ENCODE measurements at regions not wholly inside any gene's neighbourhood (a gene's known extent, or its start where the extent isn't known, plus 50 kb on each side); places are given as distances from the start of the nearest gene placed in this dataset.
A peak's percentile ranks its signal among the peaks of the same experiment; 100 is the strongest.

DNA sequence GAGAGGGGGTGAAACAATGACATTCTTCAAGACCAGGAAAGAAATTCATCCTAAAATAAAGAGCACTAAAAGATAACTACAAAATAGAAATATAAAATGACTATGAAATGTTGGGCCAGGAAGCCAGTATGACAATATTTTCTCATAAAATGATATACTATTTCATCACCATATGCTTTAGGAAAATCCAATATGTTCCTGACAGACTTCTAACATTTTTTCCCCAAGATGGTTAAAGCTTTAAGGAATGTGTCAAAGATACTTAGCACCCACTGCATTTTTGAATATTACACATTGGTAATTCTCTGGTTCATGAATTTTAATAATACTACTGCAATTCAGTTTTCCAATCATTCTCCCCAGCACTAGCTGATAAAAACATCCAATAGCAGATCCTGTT is 87.7 kb upstream of the PLEKHG7 start:
- DNase-seq: no peak

DNA sequence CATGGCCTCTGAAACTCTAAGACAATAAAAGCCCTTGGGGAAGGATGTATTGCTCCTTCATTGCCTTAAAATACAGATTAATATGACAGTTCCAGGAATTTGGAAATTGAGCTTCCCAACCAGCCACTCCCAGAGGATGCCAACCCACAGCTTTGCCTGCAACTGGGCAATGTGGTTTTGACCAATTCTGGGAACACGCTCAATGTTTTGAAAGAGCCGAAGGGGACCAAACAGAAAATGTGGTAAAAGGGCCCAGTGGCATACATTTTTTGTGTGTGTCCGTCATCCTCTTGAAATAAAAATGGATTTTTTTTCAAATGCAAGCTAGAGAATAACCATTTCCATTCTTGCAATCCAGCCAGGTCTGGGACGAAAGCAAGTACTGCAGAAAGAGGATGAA is 88.3 kb upstream of the PLEKHG7 start:
- no peak for DNase-seq

DNA sequence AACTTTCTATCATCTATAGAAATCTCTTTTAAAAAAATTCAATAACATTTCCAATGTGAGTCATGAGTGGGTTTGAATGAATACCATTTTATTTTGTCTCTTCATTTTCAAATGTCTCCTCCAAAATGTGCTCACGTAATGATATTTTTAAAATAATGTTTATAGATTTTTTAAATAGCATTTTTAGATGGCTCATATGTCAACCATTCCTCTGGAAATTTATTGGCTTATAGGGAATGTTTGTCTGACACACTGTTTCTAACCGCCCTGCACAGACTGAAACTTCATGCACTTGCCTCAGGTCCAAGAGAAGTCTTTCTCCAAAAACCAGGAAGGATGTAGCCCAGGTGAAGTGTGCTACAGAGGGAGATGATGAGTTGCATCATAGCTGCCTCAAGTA is 88.8 kb upstream of the PLEKHG7 start:
- DNase-seq: no peak

DNA sequence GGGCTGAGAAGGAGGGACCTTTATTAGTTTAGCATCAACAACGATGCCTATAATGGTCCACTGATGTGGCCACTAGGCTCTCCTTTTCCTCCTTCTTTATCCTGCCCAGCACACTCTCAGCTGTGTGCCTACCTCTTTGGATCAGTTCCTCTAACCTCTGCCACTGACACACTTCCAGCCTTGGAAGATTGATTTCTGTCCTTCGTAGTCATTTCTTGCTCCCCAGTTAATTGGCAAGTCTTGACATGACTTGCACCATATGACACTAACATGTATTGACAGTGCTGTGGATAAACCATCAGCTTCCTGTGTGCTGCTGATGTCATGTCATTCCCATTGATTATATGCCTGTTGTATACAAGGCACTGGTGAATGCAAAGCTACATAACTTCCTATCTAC is 90.2 kb upstream of the PLEKHG7 start:
- no peak for DNase-seq

DNA sequence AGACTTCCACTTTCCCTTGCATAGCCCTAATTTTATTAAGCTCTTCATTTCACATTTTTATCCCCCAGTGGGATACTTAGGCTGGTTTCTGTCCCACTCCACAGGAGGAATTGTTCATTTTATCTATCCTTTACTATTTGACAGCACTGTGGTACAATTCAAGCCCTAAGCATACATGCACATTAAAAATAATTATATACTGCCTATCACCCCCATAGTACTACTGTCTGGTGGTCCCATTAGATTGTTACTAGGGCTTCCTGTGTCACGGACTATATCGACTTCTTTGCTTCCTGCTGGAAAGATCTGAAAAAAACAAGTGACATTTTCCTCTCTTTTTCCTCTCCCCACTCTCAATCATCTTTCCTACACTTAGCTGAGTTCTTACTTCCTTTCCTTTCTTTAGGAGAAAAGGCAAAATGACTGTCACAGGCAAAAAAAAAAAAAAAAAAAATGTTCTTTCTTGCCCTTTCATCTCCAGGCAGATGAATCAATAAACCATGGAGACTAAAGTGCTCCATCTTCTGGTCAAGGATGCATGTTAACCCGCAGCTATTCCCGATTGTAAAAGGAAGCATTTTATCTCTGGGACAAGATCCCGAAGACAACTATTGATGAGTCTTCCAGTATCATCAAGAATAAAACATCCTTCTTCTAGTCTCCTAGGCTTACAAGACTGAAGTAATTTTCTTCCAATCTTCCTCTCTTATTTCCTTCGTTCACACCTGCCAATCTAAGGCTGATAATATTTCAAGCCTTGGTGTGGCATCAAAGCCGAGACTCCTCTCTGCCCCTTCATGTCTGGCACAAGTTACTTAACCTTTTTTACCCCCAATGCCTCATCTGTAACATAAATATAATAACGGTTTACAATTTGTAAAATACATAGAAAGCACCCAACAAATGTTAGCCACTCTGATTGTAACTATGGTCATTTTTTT is 94.4 kb upstream of the PLEKHG7 start:
- peak in 1 of 58 donors; percentile 5 for DNase-seq

DNA sequence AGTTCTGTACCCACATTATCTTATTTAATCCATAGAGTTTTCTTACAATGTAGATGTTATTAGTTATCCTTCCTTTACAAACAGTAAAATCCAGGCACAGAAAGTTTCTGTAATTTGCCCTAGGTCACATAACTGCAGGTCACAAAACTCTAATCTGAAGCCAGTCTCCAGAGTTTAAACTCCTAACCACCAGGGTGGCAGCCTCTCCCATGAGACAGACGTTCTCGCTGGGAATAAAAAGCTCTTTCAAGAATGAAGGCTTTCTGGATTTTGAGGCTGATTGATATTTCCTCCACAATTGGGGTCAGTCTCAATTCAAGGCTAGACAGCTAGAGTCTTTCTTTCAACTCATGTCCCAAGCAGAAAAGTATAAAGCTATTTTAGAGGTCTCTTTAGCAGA is 95.8 kb upstream of the PLEKHG7 start:
- DNase-seq: no peak

DNA sequence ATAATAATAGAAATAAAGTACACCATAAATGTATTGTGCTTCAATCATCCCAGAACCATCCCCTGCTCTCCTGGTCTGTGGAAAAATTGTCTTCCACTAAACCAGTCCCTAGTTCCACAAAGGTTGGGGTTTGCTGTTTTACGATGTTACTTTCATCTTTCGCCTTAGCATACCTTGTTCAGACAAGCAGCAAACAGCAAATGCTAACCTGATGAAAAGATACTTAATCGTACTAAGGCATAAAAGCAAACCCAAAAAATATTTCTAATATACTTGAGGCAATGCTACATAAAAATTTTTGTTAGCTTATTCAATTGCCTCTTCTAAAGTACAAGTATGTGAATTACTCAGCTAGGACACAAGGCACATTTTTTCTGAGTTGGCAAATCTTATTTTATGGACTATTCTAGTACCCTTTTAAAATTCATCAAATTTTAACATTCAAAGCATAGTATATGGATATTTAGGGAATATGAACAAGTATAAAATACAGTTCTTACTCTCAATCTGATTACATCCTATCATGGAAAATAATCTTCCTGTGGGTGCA is 97.1 kb upstream of the PLEKHG7 start:
- no peak for DNase-seq

DNA sequence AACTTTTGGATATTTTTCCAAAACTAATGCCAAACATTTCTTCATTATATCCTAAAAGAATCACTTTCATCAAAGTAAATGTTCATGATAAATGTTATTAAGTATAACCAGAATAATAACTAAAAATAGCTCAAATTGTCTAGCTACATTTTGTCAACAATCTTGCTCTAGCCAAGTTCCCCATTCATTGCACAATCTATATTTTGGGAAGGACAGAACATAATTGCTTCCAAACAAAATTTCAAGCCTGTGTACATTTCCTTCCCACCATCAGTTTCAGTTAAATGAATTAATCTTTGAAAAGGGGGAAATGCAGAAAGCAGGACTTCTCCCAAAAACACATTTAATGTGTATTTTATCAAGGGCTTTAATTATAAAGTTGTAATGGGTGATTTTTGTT is 98.0 kb upstream of the PLEKHG7 start:
- DNase-seq: no peak

DNA sequence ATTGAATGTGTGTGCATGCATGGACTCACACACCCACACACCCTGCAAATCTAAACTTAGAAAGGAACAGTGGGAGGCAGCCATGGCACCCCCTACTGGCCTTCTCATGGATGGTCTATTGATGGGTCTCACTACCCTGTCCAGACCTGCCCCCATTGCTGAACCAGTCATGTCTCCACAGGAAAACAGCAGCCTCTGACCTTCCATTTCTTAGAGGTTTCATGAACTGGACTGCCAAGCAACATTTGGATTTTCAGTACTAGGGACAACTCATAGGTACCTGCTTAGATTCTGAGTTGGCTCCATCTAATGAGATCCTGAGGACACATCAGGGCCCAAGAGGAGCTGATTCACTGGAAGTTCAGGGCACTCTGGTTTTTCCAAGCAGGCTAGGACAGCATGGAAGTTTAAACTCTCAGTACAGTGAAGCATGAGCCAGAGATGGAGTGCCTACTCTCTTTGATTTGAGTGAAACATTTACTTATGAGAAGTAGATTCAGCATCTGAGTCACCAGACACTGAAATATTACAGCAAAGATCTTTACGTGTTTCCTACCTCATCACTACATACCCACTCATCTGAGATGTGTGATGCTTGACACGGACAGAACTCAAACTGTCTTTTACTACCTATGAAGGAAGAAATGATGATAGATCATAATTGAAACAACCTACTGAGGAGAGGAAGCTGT is 98.9 kb upstream of the PLEKHG7 start:
- DNase-seq: no peak

DNA sequence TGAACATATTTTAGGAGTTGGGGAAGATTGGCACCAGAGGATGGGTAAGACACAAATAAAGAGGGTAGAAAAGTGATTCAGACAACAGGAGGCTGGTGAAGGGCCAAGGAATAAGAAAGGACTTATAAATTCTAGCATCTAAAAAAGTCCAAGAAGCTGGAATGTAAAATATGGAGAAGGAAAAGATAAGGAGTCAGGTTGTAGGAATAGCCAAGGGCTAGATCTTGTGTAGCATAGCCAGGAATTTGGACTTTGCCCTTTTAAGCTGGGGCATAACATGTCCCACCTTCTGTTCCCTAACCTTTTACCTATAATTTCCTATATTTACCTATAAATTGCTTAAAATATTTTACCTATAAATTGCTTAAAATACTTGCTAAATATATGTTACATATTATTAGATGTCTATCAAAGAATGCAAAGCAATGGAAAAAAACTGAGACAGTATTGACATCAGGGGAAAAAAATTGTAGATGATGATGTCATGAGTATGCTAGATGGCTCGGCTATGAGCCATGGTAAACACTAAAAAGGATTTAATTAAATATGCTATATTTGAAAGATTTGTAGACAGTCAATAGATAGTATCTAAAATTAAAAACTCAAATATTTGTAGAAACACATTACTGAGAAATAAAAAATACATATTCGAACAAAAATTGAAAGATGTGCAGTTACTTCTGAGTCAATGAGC is 99.7 kb upstream of the PLEKHG7 start:
- no peak for DNase-seq

DNA sequence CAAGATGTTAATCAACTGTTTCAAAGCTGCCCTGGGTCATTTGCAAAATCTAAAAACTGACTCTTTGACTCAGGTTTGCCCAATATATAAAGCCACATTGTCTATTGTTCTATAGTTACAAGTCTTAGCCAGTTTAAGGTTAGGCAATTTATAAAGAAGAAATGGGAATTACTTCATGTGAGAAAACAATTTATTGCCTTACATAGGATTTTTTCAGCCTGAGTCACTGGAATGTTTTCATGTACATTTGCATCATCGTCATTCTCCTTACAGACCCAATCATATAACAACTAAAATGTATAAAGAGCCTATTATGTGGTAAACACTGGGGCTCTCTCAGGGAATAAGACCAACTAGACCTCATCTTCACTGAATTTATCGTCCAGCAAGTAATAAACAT is 100.3 kb upstream of the PLEKHG7 start:
- DNase-seq: no peak

DNA sequence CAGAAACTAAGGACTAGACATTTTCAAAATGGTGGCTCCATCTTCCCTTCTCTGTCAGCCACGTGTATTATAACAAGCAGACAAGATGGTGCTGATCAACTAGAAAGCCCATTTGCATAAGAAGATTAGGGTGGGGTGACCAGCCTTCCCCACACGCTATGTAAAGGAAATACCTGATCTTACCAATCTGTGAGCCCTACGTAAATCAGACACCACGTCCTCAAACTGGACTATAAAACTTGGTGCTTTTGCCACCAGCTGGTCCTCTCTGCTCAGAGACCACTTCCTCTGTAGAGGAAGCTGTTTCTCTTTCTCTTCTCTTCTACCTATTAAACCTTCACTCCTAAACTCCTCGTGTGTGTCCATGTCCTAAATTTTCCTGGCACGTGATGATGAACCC is 101.1 kb upstream of the PLEKHG7 start:
- DNase-seq: no peak

DNA sequence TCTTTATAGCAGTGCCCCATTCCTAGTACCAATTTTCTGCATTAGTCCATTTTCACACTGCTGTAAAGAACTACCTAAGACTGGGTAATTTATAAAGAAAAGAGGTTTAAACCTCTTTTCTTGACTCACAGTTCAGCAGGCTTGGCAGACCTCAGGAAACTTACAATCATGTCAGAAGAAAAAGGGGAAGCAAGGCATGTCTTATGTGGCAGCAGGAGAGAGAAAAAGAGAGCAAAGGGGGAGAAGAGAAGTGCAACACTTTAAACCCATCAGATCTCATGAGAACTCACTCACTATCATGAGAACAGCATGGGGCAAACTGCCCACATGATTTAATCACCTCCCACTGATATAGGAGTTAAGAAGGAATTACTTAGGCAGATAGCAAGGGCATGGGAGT is 101.6 kb upstream of the PLEKHG7 start:
- no peak for DNase-seq

DNA sequence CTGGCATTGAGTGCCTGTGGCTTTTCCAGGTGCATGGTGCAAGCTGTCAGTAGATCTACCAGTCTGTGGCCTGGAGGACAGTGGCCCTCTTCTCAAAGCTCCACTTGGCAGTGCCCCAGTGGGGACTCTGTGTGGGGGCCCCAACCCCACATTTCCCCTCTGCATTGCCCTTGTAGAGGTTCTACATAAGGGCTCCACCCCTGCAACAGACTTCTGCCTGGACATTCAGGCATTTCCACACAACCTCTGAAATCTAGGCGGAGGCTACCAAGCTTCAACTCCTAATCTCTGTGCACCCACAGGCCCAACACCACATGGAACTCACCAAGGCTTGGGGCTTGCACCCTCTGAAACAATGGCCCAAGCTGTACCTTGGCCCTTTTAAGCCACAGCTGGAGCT is 102.7 kb upstream of the PLEKHG7 start:
- DNase-seq: peak in 1 of 58 donors; percentile 2

DNA sequence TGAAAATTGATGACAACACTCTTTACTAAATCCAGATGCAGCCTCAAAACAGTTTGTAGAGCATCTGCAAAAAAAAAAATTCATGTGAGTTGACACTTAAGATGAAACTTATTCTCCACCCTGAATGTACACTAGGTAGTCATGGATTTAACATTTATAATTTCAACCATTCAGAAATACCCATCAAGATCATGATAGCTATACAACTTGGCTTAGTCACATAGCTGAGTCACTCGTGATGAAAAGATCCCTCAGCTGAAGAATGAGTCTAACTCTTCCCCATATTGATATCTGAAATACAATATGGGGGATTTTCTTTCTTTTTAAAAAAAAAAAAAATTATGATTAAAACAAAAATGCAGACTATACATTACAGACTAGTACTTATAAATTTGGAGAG is 104.8 kb upstream of the PLEKHG7 start:
- no peak for DNase-seq

DNA sequence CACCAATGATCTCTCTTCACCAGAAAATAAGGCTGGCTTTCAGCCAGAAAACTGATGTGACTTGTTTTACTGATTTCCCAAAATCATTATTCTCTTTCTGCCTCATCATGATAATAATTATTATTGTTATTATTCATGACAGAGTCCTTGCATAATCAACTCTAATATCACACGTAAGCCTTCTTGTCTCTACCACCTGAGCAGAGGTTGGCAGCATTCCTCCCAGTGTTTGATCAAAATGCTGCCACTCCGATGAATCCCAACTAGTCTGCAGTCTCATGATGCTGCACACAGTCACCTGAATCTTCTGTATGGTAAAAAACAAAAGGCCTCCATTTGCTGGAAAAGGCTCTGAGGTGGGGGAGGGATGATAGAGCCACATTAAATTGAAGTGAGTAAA is 105.7 kb upstream of the PLEKHG7 start:
- DNase-seq: no peak

DNA sequence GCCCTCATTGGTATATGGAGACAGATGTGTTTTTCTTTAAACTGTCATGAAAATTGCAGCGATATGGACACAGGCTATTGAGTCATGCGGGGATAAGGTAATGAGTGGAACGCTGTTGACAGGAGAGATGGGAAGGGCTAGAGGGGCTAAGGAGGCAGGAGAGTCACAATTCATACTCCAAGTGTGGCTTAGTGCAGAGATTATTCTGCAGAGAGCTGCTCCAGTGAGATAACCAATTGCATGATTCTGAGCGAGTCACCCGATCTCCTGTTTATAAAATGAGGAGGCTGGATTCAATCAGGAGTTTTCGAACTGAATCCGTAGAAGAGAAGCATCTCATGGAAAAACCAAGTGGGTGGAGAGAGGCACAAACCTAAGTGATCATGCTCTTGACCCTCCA is 106.4 kb upstream of the PLEKHG7 start:
- no peak for DNase-seq

DNA sequence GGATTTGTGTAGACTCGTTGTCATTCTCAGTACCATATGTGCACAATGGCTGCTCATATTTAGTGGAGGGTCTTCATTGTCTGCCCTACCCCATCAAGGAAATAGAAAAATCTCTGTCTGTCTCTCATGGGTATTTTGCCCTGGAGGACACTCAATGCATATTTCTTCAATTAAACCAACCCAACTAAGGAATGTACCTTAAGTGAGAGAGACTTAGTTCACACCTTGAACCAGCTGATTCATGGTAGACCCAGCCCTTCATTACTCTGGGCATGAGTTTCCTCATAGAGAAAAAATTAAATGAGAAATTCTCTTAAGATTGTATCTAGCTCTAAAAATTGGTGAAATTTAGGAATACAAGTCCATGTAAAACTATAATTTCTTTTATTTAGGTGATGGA is 107.1 kb upstream of the PLEKHG7 start:
- no peak for DNase-seq

DNA sequence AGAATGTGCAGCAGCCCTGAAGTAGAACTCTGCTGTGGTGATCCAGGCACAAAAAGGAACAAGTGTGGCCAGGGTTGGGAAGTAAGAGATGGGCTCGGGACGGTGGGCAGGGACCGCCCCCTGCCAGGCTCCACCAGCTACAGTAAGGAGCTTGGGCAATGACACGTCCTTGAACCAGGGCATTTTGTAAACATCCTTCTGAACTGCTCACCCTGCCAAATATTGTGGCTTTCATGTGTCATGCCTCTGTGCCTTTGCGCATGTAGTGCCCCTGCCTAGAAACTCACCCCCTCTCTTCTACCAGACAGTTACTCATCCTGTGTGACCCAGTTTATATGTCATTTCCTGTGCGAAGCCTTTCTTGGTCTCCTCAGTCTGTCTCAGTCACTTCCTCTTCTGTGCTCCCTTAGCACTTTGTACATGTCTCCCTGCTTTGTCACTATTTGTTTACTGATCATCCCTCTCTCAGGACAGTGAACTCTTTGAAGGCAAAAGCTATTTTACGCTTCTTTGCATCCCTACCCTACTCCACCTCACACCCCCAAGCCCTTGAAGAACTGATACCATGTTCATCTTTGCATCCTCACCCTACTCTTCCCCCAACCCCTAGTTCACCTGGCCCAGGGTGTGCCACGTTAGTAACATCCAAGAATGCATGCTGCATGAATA is 108.9 kb upstream of the PLEKHG7 start:
- peak in 5 of 58 donors; percentile 6 to 44 (median 14) for DNase-seq

DNA sequence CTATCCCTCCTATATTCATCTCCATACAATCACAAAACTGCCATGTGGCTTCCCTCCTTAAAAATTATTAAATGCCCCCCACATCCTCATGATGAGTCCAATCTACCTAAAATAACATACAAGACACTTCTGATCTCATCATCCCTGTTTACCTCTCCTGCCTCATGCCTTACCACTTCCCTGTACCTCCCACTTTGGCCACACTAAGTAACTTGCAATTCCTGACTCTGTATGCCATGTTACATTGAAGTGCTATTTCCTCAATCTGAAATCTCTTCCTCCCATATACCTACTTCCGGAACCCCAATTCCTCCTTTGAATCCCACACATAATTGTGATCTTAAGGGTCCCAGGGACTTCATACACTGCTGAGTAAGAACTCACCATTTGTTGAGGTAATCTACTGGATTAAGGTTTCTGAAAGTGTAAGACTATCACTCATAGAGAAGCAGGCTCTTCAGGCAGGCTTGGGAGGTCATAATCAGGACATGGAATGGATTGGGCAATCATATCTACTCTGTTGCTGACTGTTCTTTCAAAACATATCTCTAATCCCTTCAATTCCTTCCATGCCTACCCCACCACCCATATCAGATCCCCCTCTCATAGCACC is 117.6 kb upstream of the PLEKHG7 start:
- DNase-seq: no peak

DNA sequence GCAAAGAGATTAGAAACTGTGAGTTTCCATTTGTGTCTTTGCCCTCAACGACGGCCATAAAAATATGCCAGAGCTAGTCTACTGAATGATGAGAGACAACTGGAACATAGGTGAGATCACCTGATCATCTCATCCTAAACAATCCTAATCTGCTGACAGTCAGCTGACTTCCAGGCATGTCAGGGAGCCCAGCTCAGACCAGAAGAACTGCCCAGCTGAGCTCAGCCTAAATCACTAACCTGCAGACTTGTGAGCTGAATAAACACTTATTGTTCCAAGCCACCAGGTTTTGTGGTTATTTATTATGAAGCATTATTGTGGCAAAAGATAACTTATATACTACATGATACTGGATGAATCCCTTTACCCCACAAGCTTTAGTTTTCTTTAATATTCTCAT is 118.9 kb upstream of the PLEKHG7 start:
- DNase-seq: no peak
